ELF-1 (cell line): ENCODE measurements at regions not wholly inside any gene's neighbourhood (a gene's known extent, or its start where the extent isn't known, plus 50 kb on each side); places are given as distances from the start of the nearest gene placed in this dataset.

ENCODE experiments used
- DNase-seq: peaks from one replicate; pipeline ENCODE4 v3.0.0-alpha.2; 2016; ENCODE audit warnings: low read depth, low spot score

- no peak for DNase-seq
Measured at GRCh38 chr5:107149243-107150005, 521.3 kb downstream of the EFNA5 start.

GRCh38 chr5:107147589-107147988, 523.1 kb downstream of the EFNA5 start:
- DNase-seq, result no peak

GRCh38 chr5:107146901-107147300, 523.8 kb downstream of the EFNA5 start:
- DNase-seq, result no peak

GRCh38 chr5:107135391-107135790, 535.3 kb downstream of the EFNA5 start:
- DNase-seq, result no peak

- DNase-seq, result no peak
Measured at GRCh38 chr5:107134931-107135330, 535.8 kb downstream of the EFNA5 start.

- DNase-seq, result no peak
Measured at GRCh38 chr5:107129051-107129450, 541.7 kb downstream of the EFNA5 start.

- DNase-seq, result no peak
Measured at GRCh38 chr5:107127878-107128277, 542.9 kb downstream of the EFNA5 start.

- no peak for DNase-seq
Measured at GRCh38 chr5:107126341-107126740, 544.4 kb downstream of the EFNA5 start.

- no peak for DNase-seq
Measured at GRCh38 chr5:107124376-107124775, 546.4 kb downstream of the EFNA5 start.

- DNase-seq, result peak; percentile 52
Measured at GRCh38 chr5:107123014-107123413, 547.7 kb downstream of the EFNA5 start.

- DNase-seq, result no peak
Measured at GRCh38 chr5:107121793-107122519, 548.8 kb downstream of the EFNA5 start.

- DNase-seq, result no peak
Measured at GRCh38 chr5:107119656-107120055, 551.1 kb downstream of the EFNA5 start.

- peak; percentile 34 for DNase-seq
Measured at GRCh38 chr5:107118184-107119019, 552.3 kb downstream of the EFNA5 start.

- DNase-seq, result no peak
Measured at GRCh38 chr5:107112216-107112615, 558.5 kb downstream of the EFNA5 start.

GRCh38 chr5:107104040-107104995, 566.4 kb downstream of the EFNA5 start:
- peak; percentile 36 for DNase-seq

- DNase-seq, result no peak
Measured at GRCh38 chr5:107103522-107103921, 567.2 kb downstream of the EFNA5 start.

- DNase-seq, result no peak
Measured at GRCh38 chr5:107100121-107100520, 570.6 kb downstream of the EFNA5 start.

- DNase-seq, result no peak
Measured at GRCh38 chr5:107099506-107099905, 571.2 kb downstream of the EFNA5 start.

- no peak for DNase-seq
Measured at GRCh38 chr5:107092695-107093094, 578.0 kb downstream of the EFNA5 start.

- no peak for DNase-seq
Measured at GRCh38 chr5:107090506-107090905, 580.2 kb downstream of the EFNA5 start.

- DNase-seq, result no peak
Measured at GRCh38 chr5:107088907-107089306, 581.8 kb downstream of the EFNA5 start.
